Tibial nerve (tissue), 4 donors: ENCODE measurements at regions not wholly inside any gene's neighbourhood (a gene's known extent, or its start where the extent isn't known, plus 50 kb on each side); places are given as distances from the start of the nearest gene placed in this dataset.

Experiments used
- DNase-seq, 2 donors: peaks; one replicate each; pipeline ENCODE4 v3.0.0-alpha.2; 2019; ENCODE audit warnings: low spot score in 2 of 2
- H3K27ac ChIP-seq, 4 donors: fragments of 200-600 bp; sonication (generic) in 3 of 4; one replicate each; pipeline ENCODE4 v1.5.1; 2017 to 2019; ENCODE audit warnings: mild to moderate bottlenecking in 1 of 4
- H3K27me3 ChIP-seq, 2 donors: fragments of 200-600 bp; sonication (generic) in 1 of 2; one replicate each; pipeline versions ENCODE4 v1.5.1 to v1.6.0; 2017 to 2019
- H3K36me3 ChIP-seq, 3 donors: fragments of 200-600 bp; sonication (generic); one replicate each; pipeline ENCODE4 v1.5.1; 2018 to 2019
- H3K4me1 ChIP-seq, 4 donors: fragments of 200-600 bp; sonication (generic) in 3 of 4; one replicate each; pipeline ENCODE4 v1.5.1; 2017 to 2019
- H3K4me3 ChIP-seq, 4 donors: fragments of 200-600 bp; sonication (generic) in 3 of 4; one replicate each; pipeline ENCODE4 v1.5.1; 2017 to 2019; ENCODE audit warnings: mild to moderate bottlenecking in 1 of 4, moderate library complexity in 1 of 4
- H3K9me3 ChIP-seq, 4 donors: fragments of 200-600 bp; sonication (generic) in 3 of 4; one replicate each; pipeline ENCODE4 v1.5.1; 2017 to 2019
- CTCF ChIP-seq, 5 experiments: fragments of 200-600 bp in 3 of 5; fragments of 450-650 bp in 2 of 5; sonication (generic) in 3 of 5; IDR thresholded peaks; one replicate each; pipeline ENCODE4 v1.5.1; 2016 to 2019; ENCODE audit warnings: antibody characterized with exemption in 5 of 5, mild to moderate bottlenecking in 3 of 5, moderate library complexity in 2 of 5
- EP300 ChIP-seq, 2 donors: sonication (generic); formaldehyde crosslinking; IDR thresholded peaks; one replicate each; pipeline ENCODE4 v1.6.1; 2017; ENCODE audit warnings: antibody characterized with exemption in 2 of 2, mild to moderate bottlenecking in 1 of 2
- POLR2A ChIP-seq, 2 donors: fragments of 450-650 bp; IDR thresholded peaks; one replicate each; pipeline ENCODE4 v1.6.1; 2017; ENCODE audit warnings: antibody characterized with exemption in 2 of 2, mild to moderate bottlenecking in 2 of 2, moderate library complexity in 2 of 2
- WGBS, 2 donors: methylation state at CpG; one replicate each; pipeline ENCODE4 v1.1.5; 2018; 5-methylcytosine and 5-hydroxymethylcytosine counted together

GRCh38 chr1:199780091-199780490 lies 247.4 kb upstream of the NR5A2 start:
- 84 to 85% methylated on average over 5 of the region's 5 CpGs for WGBS, 2 donors
- no peak for DNase-seq
- Histone ChIP-seq H3K9me3 (no peaks in the 10 kb centered on the region), H3K4me3 (no peak overlapping the region), H3K27ac (no peak overlapping the region), H3K36me3 (no peaks in the 10 kb centered on the region), H3K4me1 (no peaks in the 10 kb centered on the region), H3K27me3 (no peaks in the 10 kb centered on the region)
- no peak for TF ChIP-seq POLR2A (IDR thresholded peaks at IDR 0.05)

DNA sequence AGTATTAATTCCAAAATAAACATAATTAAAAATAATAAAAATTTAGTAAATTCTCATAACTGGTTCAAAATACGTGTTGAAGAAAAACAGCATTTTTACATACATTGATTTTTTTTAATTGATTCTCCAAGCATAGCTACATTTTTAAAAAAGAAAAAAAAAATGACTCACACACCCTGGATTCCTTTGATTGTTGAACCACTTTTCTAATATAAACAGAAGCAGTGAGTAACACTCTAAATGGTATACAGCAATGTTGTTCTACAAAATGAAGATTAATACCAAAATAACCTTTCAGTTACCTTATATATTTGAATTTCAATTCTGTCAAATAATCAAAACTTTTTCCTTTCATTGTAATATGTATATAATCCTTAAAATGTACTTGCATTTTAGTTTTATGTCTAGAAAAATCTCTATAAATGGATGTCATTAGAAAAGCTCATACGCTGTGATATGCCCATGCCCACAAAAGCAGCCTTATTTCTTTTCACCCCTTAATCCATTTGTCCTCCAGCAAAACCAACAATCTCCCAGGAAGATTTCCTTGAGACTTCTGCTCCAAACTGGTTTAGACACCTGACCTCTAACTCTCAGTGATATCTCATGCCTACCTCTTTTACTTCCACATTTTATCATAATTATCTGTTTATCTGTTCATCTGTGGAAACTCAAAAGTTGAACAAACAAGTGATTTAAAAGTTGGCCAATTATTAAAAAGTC lies 246.4 kb upstream of the NR5A2 start:
- DNase-seq = no peak

DNA sequence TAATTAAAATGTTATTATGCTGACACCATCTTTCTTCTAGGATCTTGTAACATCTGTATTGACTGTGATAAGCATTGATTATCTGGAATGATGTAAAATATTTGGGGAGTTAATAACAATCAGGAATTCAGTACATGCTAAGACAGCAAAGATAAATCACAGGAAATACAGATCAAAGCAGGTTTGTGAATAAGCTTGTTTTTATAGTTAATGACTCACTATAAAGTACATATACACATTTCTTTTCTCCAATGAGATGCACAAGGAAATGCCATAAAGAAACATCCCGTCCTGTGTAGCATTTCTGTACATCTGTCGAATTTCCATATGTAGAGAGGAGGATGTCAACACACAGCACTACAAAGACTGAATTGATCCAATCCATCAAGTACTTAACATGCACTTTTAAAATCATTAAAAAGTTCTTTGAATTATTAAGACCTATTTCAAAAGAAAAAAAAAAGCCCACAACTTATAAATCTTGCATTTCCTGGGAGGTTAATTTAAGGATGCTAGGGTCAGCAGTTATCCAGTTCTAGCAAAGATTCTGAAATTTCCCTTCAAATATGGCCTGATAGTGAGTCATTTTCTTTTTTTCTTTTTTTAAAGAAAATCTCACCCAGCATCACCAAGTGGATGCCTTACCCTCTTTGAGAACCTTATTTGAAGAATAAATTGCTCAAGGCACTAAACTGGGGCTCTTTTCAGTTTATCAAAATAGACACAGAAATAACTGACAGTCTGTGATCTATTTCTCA lies 243.2 kb upstream of the NR5A2 start:
- H3K4me1 ChIP-seq = no peaks in the 10 kb centered on the region
- H3K9me3 ChIP-seq = no peaks in the 10 kb centered on the region
- H3K36me3 ChIP-seq = no peaks in the 10 kb centered on the region
- H3K27ac ChIP-seq = no peak overlapping the region
- no peak overlapping the region for H3K4me3 ChIP-seq
- no peak for TF ChIP-seq EP300 (IDR thresholded peaks at IDR 0.05)
- no peak for TF ChIP-seq CTCF (IDR thresholded peaks at IDR 0.05)
- no peak for TF ChIP-seq POLR2A (IDR thresholded peaks at IDR 0.05)
- no peak for DNase-seq
- 40 to 46% methylated on average over 2 of the region's 2 CpGs for WGBS, 2 donors
- H3K27me3 ChIP-seq = no peaks in the 10 kb centered on the region

More for the DNA sequence above, 246.4 kb upstream of the NR5A2 start:
- TF ChIP-seq EP300 (IDR thresholded peaks at IDR 0.05) (no peak), POLR2A (IDR thresholded peaks at IDR 0.05) (no peak), CTCF (IDR thresholded peaks at IDR 0.05) (no peak)
- Histone ChIP-seq H3K9me3 (no peaks in the 10 kb centered on the region), H3K36me3 (no peaks in the 10 kb centered on the region), H3K4me3 (no peak overlapping the region), H3K27me3 (no peaks in the 10 kb centered on the region), H3K4me1 (no peaks in the 10 kb centered on the region), H3K27ac (no peak overlapping the region)
- 90 to 97% methylated on average over 2 of the region's 2 CpGs for WGBS, 2 donors

- H3K4me1 ChIP-seq = no peaks in the 10 kb centered on the region
- no peaks in the 10 kb centered on the region for H3K9me3 ChIP-seq
- WGBS, 2 donors = 85% methylated on average over 3 of the region's 3 CpGs
Measured at GRCh38 chr1:199786695-199787094, 240.8 kb upstream of the NR5A2 start.

DNA sequence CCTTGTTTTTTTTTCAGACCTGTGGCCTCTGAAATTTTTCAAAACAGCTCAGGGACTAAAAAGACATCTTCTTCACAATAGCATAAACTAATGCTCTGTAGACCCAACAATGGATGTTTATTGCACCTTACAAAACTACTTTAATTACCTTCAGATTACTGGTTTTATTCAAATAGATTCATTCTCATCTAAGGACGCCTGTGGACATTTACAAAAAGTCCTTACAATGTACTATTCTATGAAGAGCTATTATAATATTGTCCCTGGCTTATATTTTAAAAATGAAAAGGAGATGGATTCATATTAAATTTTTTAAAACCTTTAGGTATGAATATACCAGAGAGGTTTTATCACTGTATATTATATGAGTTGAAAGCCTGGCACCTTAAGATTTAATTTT lies 238.4 kb upstream of the NR5A2 start:
- no peak overlapping the region for H3K4me3 ChIP-seq
- no peak for DNase-seq
- H3K27me3 ChIP-seq = no peaks in the 10 kb centered on the region
- H3K27ac ChIP-seq = no peak overlapping the region
- TF ChIP-seq CTCF (IDR thresholded peaks at IDR 0.05) = no peak
- TF ChIP-seq POLR2A (IDR thresholded peaks at IDR 0.05) = no peak
- no peak for TF ChIP-seq EP300 (IDR thresholded peaks at IDR 0.05)
- H3K36me3 ChIP-seq = no peaks in the 10 kb centered on the region
- 77 to 82% methylated on average over 1 of the region's 1 CpG for WGBS, 2 donors
- no peaks in the 10 kb centered on the region for H3K9me3 ChIP-seq
- H3K4me1 ChIP-seq = no peaks in the 10 kb centered on the region

More at GRCh38 chr1:199786695-199787094, 240.8 kb upstream of the NR5A2 start:
- DNase-seq = no peak
- Histone ChIP-seq H3K27me3 (no peaks in the 10 kb centered on the region), H3K36me3 (no peaks in the 10 kb centered on the region), H3K4me3 (no peak overlapping the region), H3K27ac (no peak overlapping the region)
- no peak for TF ChIP-seq POLR2A (IDR thresholded peaks at IDR 0.05)
- TF ChIP-seq EP300 (IDR thresholded peaks at IDR 0.05) = no peak
- no peak for TF ChIP-seq CTCF (IDR thresholded peaks at IDR 0.05)
